A549 (cell line): ENCODE measurements at regions not wholly inside any gene's neighbourhood (a gene's known extent, or its start where the extent isn't known, plus 50 kb on each side); places are given as distances from the start of the nearest gene placed in this dataset.

Source experiments
- ATAC-seq, 2 experiments: fragments of 200-7000 bp in 1 of 2; fragments of >200 bp in 1 of 2; cut with Nextera tagmentation in 1 of 2; cut with Tn5 transposase in 1 of 2; 3 replicates each; pipeline versions ENCODE4 v1.8.0 to v1.9.1; 2018 to 2020; ENCODE audit warnings: mild to moderate bottlenecking in 1 of 2, moderate library complexity in 1 of 2
- CTCF ChIA-PET: fragments of 300-600 bp; sonication (Branson Sonifier 250); formaldehyde crosslinking; extraction: SDS; loops from one replicate; lab custom pipeline; 2021; ENCODE audit warnings: antibody characterized with exemption, inconsistent platforms; lab: Yijun Ruan, JAX
- POLR2A ChIA-PET: fragments of 350-600 bp; formaldehyde crosslinking; extraction: SDS; loops from one replicate; lab custom pipeline; 2021; ENCODE audit warnings: antibody characterized with exemption, inconsistent platforms; lab: Yijun Ruan, JAX
- DNase-seq, 2 experiments: peaks; one replicate each; pipeline versions ENCODE4 v3.0.0 to v3.0.0-alpha.2; 2011 to 2016; ENCODE audit warnings: low read depth in 1 of 2, low spot score in 1 of 2
- FAIRE-seq: peaks from 2 replicates; lab custom pipeline; 2011; peaks lifted over from hg19 to GRCh38; lab: Jason Lieb, UNC
- H3K27ac ChIP-seq, 2 experiments: fragments of >200 bp; sonication (Bioruptor Twin); formaldehyde crosslinking; 3 replicates each; pipeline ENCODE4 v1.5.1; 2016 to 2017
- H3K4me1 ChIP-seq: fragments of >200 bp; sonication (Bioruptor Twin); formaldehyde crosslinking; 3 replicates; pipeline ENCODE4 v1.6.1; 2016
- H3K4me2 ChIP-seq: fragments of >200 bp; sonication (Bioruptor Twin); formaldehyde crosslinking; 3 replicates; pipeline ENCODE4 v1.6.1; 2016
- H3K4me3 ChIP-seq: fragments of >200 bp; sonication (Bioruptor Twin); formaldehyde crosslinking; 3 replicates; pipeline ENCODE4 v1.5.1; 2016
- H3K9me3 ChIP-seq: fragments of >200 bp; sonication (Bioruptor Twin); formaldehyde crosslinking; 3 replicates; pipeline ENCODE4 v1.6.1; 2016
- BHLHE40 ChIP-seq: IDR thresholded peaks from 2 replicates; pipeline ENCODE4 v1.6.1; 2012; ENCODE audit warnings: low read depth, low read length, inconsistent platforms
- CEBPB ChIP-seq, 2 experiments: fragments of >200 bp in 1 of 2; sonication (Bioruptor Twin) in 1 of 2; formaldehyde crosslinking in 1 of 2; IDR thresholded peaks; 2 replicates each; pipeline ENCODE4 v1.6.1; 2012 to 2016
- CHD2 ChIP-seq: fragments of 150-350 bp; IDR thresholded peaks from 2 replicates; pipeline ENCODE4 v1.6.1; 2014; ENCODE audit warnings: low read length; ENCODE audit not compliant: partially characterized antibody
- CHD4 ChIP-seq: fragments of 200-600 bp; sonication (generic); IDR thresholded peaks from 2 replicates; pipeline ENCODE4 v1.6.1; 2016; ENCODE audit warnings: antibody characterized with exemption, mild to moderate bottlenecking, borderline replicate concordance
- EHF ChIP-seq: fragments of 250-450 bp; sonication (Bioruptor Pico); IDR thresholded peaks from 2 replicates; pipeline ENCODE4 v1.5.0; 2020; ENCODE audit warnings: mild to moderate bottlenecking
- EP300 ChIP-seq, 2 experiments: fragments of >200 bp; sonication (Bioruptor Twin); formaldehyde crosslinking; IDR thresholded peaks; 2 replicates in 1 of 2; 3 replicates in 1 of 2; pipeline ENCODE4 v1.6.1; 2016 to 2017
- FOSB ChIP-seq: fragments of 250-450 bp; sonication (Bioruptor Pico); IDR thresholded peaks from 2 replicates; pipeline ENCODE4 v1.5.0; 2020; ENCODE audit warnings: mild to moderate bottlenecking, moderate library complexity
- HOXA7 ChIP-seq: fragments of 250-450 bp; sonication (Bioruptor Pico); IDR thresholded peaks from 2 replicates; pipeline ENCODE4 v1.5.0; 2020; ENCODE audit warnings: mild to moderate bottlenecking, moderate library complexity
- HOXB13 ChIP-seq: fragments of 250-450 bp; sonication (Bioruptor Pico); IDR thresholded peaks from 2 replicates; pipeline ENCODE4 v1.5.0; 2020; ENCODE audit warnings: low read depth, mild to moderate bottlenecking, moderate library complexity
- JUN ChIP-seq, 2 experiments: fragments of >200 bp; sonication (Bioruptor Twin); formaldehyde crosslinking; IDR thresholded peaks; 2 replicates in 1 of 2; 3 replicates in 1 of 2; pipeline ENCODE4 v1.6.1; 2016 to 2017
- MAZ ChIP-seq: fragments of 150-350 bp; IDR thresholded peaks from 2 replicates; pipeline ENCODE4 v1.6.1; 2014; ENCODE audit warnings: antibody characterized with exemption, low read depth, low read length, borderline replicate concordance
- NPAS2 ChIP-seq: fragments of 250-450 bp; sonication (Bioruptor Pico); IDR thresholded peaks from 2 replicates; pipeline ENCODE4 v1.8.0; 2022; ENCODE audit warnings: mild to moderate bottlenecking, moderate library complexity, borderline replicate concordance
- POLR2A ChIP-seq: IDR thresholded peaks from 2 replicates; pipeline ENCODE4 v1.6.1; 2012; ENCODE audit warnings: mild to moderate bottlenecking, low read length
- POLR2AphosphoS2 ChIP-seq: conservative IDR thresholded peaks from 2 replicates; pipeline ENCODE4 v1.6.1; 2012; ENCODE audit warnings: low read length, improper control_type of control experiment, inconsistent platforms
- RARB ChIP-seq: fragments of 250-450 bp; sonication (Bioruptor Pico); IDR thresholded peaks from 2 replicates; pipeline ENCODE4 v1.8.0; 2021; ENCODE audit warnings: mild to moderate bottlenecking, moderate library complexity
- SMC3 ChIP-seq: fragments of >200 bp; sonication (Bioruptor Twin); formaldehyde crosslinking; IDR thresholded peaks from 3 replicates; pipeline ENCODE4 v1.6.1; 2018; ENCODE audit warnings: inconsistent platforms
- SREBF2 ChIP-seq: fragments of 450-650 bp; IDR thresholded peaks from 2 replicates; pipeline ENCODE4 v1.6.1; 2014; ENCODE audit warnings: mild to moderate bottlenecking, moderate library complexity
- ZC3H11A ChIP-seq: fragments of 450-650 bp; IDR thresholded peaks from 2 replicates; pipeline ENCODE4 v1.6.1; 2014; ENCODE audit warnings: antibody characterized with exemption, mild to moderate bottlenecking
- WGBS: methylation state at CpG from one replicate; pipeline ENCODE4 v1.1.6; 2017; ENCODE audit errors: missing lambda C conversion rate; 5-methylcytosine and 5-hydroxymethylcytosine counted together
- TF ChIP-seq, protein P1 (sequence below): fragments of >200 bp; sonication (Bioruptor Twin); formaldehyde crosslinking; IDR thresholded peaks from 3 replicates; pipeline ENCODE4 v1.5.1; 2016
- TF ChIP-seq, protein P2 (sequence below): fragments of >200 bp; sonication (Bioruptor Twin); formaldehyde crosslinking; IDR thresholded peaks from 3 replicates; pipeline ENCODE4 v1.6.1; 2016
- TF ChIP-seq, protein P3 (sequence below): IDR thresholded peaks from 2 replicates; pipeline ENCODE4 v1.6.1; 2012

DNA sequence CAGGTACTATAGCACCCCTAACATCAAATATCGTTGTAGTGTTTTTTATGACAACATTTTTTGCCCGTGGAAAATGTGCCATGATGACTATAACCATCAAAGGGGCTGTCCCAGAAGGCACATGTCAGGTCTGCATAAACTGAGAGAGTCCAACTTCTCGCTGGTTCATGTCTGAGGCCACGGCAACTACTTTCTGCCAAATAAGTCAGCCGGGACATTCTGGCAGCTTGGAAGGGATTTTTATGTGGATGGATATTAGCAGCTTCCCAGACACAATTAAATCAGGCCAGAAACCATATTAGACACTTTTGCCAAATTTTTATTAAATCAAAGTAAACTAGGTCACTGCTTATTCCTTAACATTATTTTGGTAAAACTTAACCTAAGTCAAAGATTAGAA lies 477.4 kb upstream of the FZD8 start (continued):
- no peak for TF ChIP-seq POLR2AphosphoS2
- TF ChIP-seq, all 56 proteins: peak for 0

DNA sequence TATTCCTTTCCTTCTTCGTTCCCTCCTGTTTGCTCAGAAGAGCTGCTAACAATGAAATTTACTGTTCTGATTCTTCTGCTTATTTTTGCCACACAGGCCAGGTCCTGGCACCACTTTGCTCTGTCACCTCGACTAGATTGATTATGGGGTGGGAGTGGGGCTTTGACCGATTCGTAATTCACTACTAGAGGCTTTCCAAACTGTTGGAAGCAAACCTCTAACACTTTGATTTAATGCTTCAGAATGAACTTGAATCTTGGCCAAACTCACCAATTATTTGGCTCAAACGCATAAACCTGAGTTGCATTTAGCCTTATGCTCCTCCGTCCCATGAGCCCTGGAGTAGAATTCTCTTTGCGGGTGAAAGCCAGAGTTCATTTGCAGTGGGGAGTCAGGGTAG lies 476.2 kb upstream of the FZD8 start:
- 61% methylated on average over 7 of the region's 7 CpGs for WGBS
- CTCF ChIA-PET: no interaction called here
- H3K4me3 ChIP-seq: no peak overlapping the region
- H3K4me1 ChIP-seq: peaks cover 14% of the 10 kb centered on the region; the same call in 2 of the 3 replicates
- no peak overlapping the region for H3K27ac ChIP-seq
- POLR2A ChIA-PET: no interaction called here
- no peak for DNase-seq
- TF ChIP-seq, protein P1, sequence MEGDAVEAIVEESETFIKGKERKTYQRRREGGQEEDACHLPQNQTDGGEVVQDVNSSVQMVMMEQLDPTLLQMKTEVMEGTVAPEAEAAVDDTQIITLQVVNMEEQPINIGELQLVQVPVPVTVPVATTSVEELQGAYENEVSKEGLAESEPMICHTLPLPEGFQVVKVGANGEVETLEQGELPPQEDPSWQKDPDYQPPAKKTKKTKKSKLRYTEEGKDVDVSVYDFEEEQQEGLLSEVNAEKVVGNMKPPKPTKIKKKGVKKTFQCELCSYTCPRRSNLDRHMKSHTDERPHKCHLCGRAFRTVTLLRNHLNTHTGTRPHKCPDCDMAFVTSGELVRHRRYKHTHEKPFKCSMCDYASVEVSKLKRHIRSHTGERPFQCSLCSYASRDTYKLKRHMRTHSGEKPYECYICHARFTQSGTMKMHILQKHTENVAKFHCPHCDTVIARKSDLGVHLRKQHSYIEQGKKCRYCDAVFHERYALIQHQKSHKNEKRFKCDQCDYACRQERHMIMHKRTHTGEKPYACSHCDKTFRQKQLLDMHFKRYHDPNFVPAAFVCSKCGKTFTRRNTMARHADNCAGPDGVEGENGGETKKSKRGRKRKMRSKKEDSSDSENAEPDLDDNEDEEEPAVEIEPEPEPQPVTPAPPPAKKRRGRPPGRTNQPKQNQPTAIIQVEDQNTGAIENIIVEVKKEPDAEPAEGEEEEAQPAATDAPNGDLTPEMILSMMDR: no peak
- no peak for TF ChIP-seq BHLHE40
- no peak for TF ChIP-seq EP300 (IDR thresholded peaks at IDR 0.05)
- TF ChIP-seq CEBPB (IDR thresholded peaks at IDR 0.05): no peak
- TF ChIP-seq JUN (IDR thresholded peaks at IDR 0.05): no peak
- TF ChIP-seq SREBF2: no peak
- TF ChIP-seq POLR2A: no peak
- TF ChIP-seq RARB (CRISPR knock-in tag): no peak
- TF ChIP-seq HOXB13: no peak
- TF ChIP-seq EHF (CRISPR knock-in tag): no peak
- TF ChIP-seq SMC3: no peak
- no peak for TF ChIP-seq CHD2
- TF ChIP-seq, protein P2, sequence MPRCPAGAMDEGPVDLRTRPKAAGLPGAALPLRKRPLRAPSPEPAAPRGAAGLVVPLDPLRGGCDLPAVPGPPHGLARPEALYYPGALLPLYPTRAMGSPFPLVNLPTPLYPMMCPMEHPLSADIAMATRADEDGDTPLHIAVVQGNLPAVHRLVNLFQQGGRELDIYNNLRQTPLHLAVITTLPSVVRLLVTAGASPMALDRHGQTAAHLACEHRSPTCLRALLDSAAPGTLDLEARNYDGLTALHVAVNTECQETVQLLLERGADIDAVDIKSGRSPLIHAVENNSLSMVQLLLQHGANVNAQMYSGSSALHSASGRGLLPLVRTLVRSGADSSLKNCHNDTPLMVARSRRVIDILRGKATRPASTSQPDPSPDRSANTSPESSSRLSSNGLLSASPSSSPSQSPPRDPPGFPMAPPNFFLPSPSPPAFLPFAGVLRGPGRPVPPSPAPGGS: no peak
- TF ChIP-seq FOSB (CRISPR knock-in tag): no peak
- H3K4me2 ChIP-seq: no peak overlapping the region
- peaks cover 1% of the 10 kb centered on the region; the same call in 1 of the 3 replicates for H3K9me3 ChIP-seq
- ATAC-seq: no peak
- no peak for FAIRE-seq

DNA sequence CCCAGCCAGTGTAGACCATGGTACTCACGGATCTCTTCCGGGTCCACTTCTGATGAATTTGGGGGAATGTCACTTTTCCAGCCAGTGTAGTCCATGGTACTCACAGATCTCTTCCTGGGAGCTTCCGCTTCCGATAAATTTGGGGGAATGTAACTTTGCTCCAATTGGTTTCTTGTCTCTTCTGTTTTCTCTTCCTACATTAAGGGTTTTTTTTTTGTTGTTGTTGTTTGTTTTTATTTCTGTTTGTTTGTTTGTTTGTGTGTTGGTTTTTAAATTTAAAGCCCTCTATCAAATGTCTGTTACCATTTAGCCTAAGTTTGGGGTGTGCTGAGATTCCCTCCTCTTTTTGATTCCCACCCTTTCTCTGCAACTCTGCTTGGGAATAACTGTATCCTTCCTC lies 475.8 kb upstream of the FZD8 start:
- peaks cover 14% of the 10 kb centered on the region; the same call in 2 of the 3 replicates for H3K4me1 ChIP-seq
- POLR2A ChIA-PET: no interaction called here
- TF ChIP-seq RARB (CRISPR knock-in tag): no peak
- TF ChIP-seq, protein P3, sequence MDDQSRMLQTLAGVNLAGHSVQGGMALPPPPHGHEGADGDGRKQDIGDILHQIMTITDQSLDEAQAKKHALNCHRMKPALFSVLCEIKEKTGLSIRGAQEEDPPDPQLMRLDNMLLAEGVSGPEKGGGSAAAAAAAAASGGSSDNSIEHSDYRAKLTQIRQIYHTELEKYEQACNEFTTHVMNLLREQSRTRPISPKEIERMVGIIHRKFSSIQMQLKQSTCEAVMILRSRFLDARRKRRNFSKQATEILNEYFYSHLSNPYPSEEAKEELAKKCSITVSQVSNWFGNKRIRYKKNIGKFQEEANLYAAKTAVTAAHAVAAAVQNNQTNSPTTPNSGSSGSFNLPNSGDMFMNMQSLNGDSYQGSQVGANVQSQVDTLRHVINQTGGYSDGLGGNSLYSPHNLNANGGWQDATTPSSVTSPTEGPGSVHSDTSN: no peak
- TF ChIP-seq HOXA7 (CRISPR knock-in tag): no peak
- TF ChIP-seq SMC3: no peak
- no peak for TF ChIP-seq NPAS2
- TF ChIP-seq ZC3H11A: no peak
- TF ChIP-seq MAZ: no peak
- TF ChIP-seq JUN (IDR thresholded peaks at IDR 0.05): no peak
- no peak for TF ChIP-seq CHD2
- TF ChIP-seq CHD4: no peak
- TF ChIP-seq, protein P1: no peak
- CTCF ChIA-PET: no interaction called here
- no peak for DNase-seq
- 46% methylated on average over 4 of the region's 4 CpGs for WGBS
- H3K27ac ChIP-seq: no peak overlapping the region
- no peak for FAIRE-seq
- ATAC-seq: no peak
- no peak overlapping the region for H3K4me2 ChIP-seq
- no peak overlapping the region for H3K4me3 ChIP-seq
- H3K9me3 ChIP-seq: no peaks in the 10 kb centered on the region
